UCSD-AML1 (cell line): ENCODE measurements at regions not wholly inside any gene's neighbourhood (a gene's known extent, or its start where the extent isn't known, plus 50 kb on each side); places are given as distances from the start of the nearest gene placed in this dataset.
"Not testable (repeated sequence)": the region's sequence is repeated elsewhere in the genome, so short reads cannot be mapped to it uniquely, and the experiment has no call there.

ENCODE experiments used
- DNase-seq: peaks from one replicate; lab custom pipeline; 2025; ENCODE audit not compliant: unreplicated experiment; lab: John Stamatoyannopoulos, UW

- no peak for DNase-seq
Measured at GRCh38 chr2:239663364-239663924, 262.6 kb upstream of the HDAC4 start.

- DNase-seq: no peak
Measured at GRCh38 chr2:239662413-239663120, 261.7 kb upstream of the HDAC4 start.

GRCh38 chr2:239661334-239662312 is 260.8 kb upstream of the HDAC4 start:
- no peak for DNase-seq

- DNase-seq: no peak
Measured at GRCh38 chr2:239660390-239661230, 259.8 kb upstream of the HDAC4 start.

GRCh38 chr2:239657992-239658391 is 257.2 kb upstream of the HDAC4 start:
- no peak for DNase-seq

- DNase-seq: no peak
Measured at GRCh38 chr2:239657236-239657635, 256.4 kb upstream of the HDAC4 start.

GRCh38 chr2:239654266-239654665 is 253.4 kb upstream of the HDAC4 start:
- no peak for DNase-seq

GRCh38 chr2:239651859-239652258 is 251.0 kb upstream of the HDAC4 start:
- DNase-seq: no peak

GRCh38 chr2:239650674-239651073 is 249.9 kb upstream of the HDAC4 start:
- no peak for DNase-seq

- no peak for DNase-seq
Measured at GRCh38 chr2:239649309-239649708, 248.5 kb upstream of the HDAC4 start.

- no peak for DNase-seq
Measured at GRCh38 chr2:239648607-239649006, 247.8 kb upstream of the HDAC4 start.

GRCh38 chr2:239647052-239647819 is 246.4 kb upstream of the HDAC4 start:
- no peak for DNase-seq

GRCh38 chr2:239646184-239646583 is 245.4 kb upstream of the HDAC4 start:
- DNase-seq: no peak

- DNase-seq: not testable (repeated sequence)
Measured at GRCh38 chr2:239644594-239644993, 243.8 kb upstream of the HDAC4 start.

GRCh38 chr2:239644011-239644410 is 243.2 kb upstream of the HDAC4 start:
- no peak for DNase-seq

GRCh38 chr2:239642406-239643004 is 241.7 kb upstream of the HDAC4 start:
- no peak for DNase-seq

- not testable (repeated sequence) for DNase-seq
Measured at GRCh38 chr2:239641904-239642303, 241.1 kb upstream of the HDAC4 start.

- no peak for DNase-seq
Measured at GRCh38 chr2:239640676-239641578, 240.1 kb upstream of the HDAC4 start.

- no peak for DNase-seq
Measured at GRCh38 chr2:239640210-239640609, 239.4 kb upstream of the HDAC4 start.
